ENCODE measurements at regions not wholly inside any gene's neighbourhood (a gene's known extent, or its start where the extent isn't known, plus 50 kb on each side); places are given as distances from the start of the nearest gene placed in this dataset.
A peak's percentile ranks its signal among the peaks of the same experiment; 100 is the strongest.
"Not testable (repeated sequence)": the region's sequence is repeated elsewhere in the genome, so short reads cannot be mapped to it uniquely, and the experiment has no call there.

GRCh38 chr12:65728848-65729793, 95.2 kb upstream of the HMGA2 start:
- no peak for DNase-seq (ENCODE audit: low read depth in 2 of 2)

- no peak for DNase-seq (ENCODE audit: low read depth in 2 of 2)
These were observed 92.5 kb upstream of the HMGA2 start for GRCh38 chr12:65731771-65732170.

GRCh38 chr12:65733643-65734042, 90.6 kb upstream of the HMGA2 start:
- DNase-seq (ENCODE audit: low read depth in 2 of 2), result not testable (repeated sequence)

- no peak for DNase-seq (ENCODE audit: low read depth in 2 of 2)
These were observed 90.1 kb upstream of the HMGA2 start for GRCh38 chr12:65734226-65734625.

- DNase-seq (ENCODE audit: low read depth in 2 of 2), result no peak
These were observed 84.7 kb upstream of the HMGA2 start for GRCh38 chr12:65739606-65740005.

GRCh38 chr12:65740506-65740872, 83.8 kb upstream of the HMGA2 start:
- no peak for DNase-seq (ENCODE audit: low read depth in 2 of 2)

- peak; percentile 5 to 23 for DNase-seq (ENCODE audit: low read depth in 2 of 2)
These were observed 83.2 kb upstream of the HMGA2 start for GRCh38 chr12:65740873-65741600.

- DNase-seq (ENCODE audit: low read depth in 2 of 2), result no peak
These were observed 82.6 kb upstream of the HMGA2 start for GRCh38 chr12:65741656-65742017.

GRCh38 chr12:65742018-65743010, 82.0 kb upstream of the HMGA2 start:
- peak; percentile 1 to 3 for DNase-seq (ENCODE audit: low read depth in 2 of 2)

GRCh38 chr12:65744236-65744840, 79.9 kb upstream of the HMGA2 start:
- DNase-seq (ENCODE audit: low read depth in 2 of 2), result not testable (repeated sequence)

- DNase-seq (ENCODE audit: low read depth in 2 of 2), result no peak
These were observed 76.9 kb upstream of the HMGA2 start for GRCh38 chr12:65747338-65747737.

- no peak for DNase-seq (ENCODE audit: low read depth in 2 of 2)
These were observed 76.0 kb upstream of the HMGA2 start for GRCh38 chr12:65748332-65748731.

- no peak for DNase-seq (ENCODE audit: low read depth in 2 of 2)
These were observed 70.0 kb upstream of the HMGA2 start for GRCh38 chr12:65754290-65754689.

GRCh38 chr12:65754744-65755595, 69.3 kb upstream of the HMGA2 start:
- no peak for DNase-seq (ENCODE audit: low read depth in 2 of 2)

- no peak for DNase-seq (ENCODE audit: low read depth in 2 of 2)
These were observed 68.7 kb upstream of the HMGA2 start for GRCh38 chr12:65755596-65755978.

GRCh38 chr12:65756267-65756666, 68.0 kb upstream of the HMGA2 start:
- DNase-seq (ENCODE audit: low read depth in 2 of 2), result no peak

GRCh38 chr12:65756956-65757511, 67.2 kb upstream of the HMGA2 start:
- DNase-seq (ENCODE audit: low read depth in 2 of 2), result no peak

GRCh38 chr12:65758401-65758800, 65.9 kb upstream of the HMGA2 start:
- DNase-seq (ENCODE audit: low read depth in 2 of 2), result no peak

- no peak for DNase-seq (ENCODE audit: low read depth in 2 of 2)
These were observed 64.5 kb upstream of the HMGA2 start for GRCh38 chr12:65759735-65760134.

- no peak for DNase-seq (ENCODE audit: low read depth in 2 of 2)
These were observed 63.0 kb upstream of the HMGA2 start for GRCh38 chr12:65761301-65761700.
